ENCODE measurements at regions not wholly inside any gene's neighbourhood (a gene's known extent, or its start where the extent isn't known, plus 50 kb on each side); places are given as distances from the start of the nearest gene placed in this dataset.

DNA sequence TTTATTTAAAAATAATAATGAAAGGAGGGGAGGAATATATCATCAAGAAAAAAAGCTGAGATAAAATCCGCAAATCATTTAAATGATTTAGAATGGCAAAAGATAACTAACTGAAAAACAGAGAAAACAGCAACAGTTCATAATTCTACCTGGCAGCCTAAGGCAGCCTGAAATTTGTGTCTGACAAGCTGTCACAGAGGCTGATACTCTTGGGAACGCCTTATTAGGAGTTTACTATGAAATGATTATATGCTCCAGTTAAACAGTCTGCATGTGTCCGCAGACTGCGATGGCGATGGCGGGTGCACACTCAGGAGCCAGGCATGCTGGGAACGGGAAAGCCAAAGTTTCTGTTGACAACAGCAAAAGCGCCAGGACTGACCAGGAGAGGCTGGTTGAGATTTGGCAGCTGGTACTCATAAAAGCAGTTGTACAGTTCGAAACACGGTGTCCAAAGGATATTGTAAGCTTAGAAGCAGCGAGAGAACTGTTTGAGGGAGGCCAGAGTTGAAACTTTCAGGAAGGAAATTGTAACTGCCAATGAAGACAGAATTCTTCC, 172.9 kb upstream of the MPPED2 start:
- Mint-ChIP-seq H3K9me3 (peaks cover 12% of the 10 kb centered on the region), H3K36me3 (no peaks in the 10 kb centered on the region), H3K4me1 (no peaks in the 10 kb centered on the region), H3K27ac (no peak overlapping the region), H3K4me3 (no peak overlapping the region)
- DNase-seq (ENCODE audit: low spot score in 2 of 2) (no peak), ATAC-seq (no peak)

DNA sequence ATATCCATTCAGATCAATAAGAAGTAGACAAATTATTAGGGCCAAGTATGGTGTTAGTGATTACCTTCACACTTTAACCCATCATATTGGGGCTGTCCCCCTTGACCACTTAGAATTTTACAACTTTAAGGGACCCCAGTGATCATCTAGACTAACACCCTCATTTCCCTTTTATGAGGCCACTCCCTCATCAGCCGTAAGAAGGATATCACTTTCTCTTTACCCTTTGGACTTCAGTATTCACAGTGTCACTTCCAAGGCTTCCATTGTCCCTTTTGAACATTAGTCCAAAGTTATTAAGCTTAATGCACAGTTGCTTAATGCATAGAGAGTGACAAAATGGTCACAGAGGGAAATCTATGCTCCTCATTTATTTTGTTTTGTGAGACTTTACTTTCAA, 172.4 kb upstream of the MPPED2 start:
- DNase-seq (ENCODE audit: low spot score in 2 of 2) (no peak), ATAC-seq (no peak)
- Mint-ChIP-seq H3K4me1 (no peaks in the 10 kb centered on the region), H3K27ac (no peak overlapping the region), H3K9me3 (peaks cover 12% of the 10 kb centered on the region), H3K4me3 (no peak overlapping the region), H3K36me3 (no peaks in the 10 kb centered on the region)

DNA sequence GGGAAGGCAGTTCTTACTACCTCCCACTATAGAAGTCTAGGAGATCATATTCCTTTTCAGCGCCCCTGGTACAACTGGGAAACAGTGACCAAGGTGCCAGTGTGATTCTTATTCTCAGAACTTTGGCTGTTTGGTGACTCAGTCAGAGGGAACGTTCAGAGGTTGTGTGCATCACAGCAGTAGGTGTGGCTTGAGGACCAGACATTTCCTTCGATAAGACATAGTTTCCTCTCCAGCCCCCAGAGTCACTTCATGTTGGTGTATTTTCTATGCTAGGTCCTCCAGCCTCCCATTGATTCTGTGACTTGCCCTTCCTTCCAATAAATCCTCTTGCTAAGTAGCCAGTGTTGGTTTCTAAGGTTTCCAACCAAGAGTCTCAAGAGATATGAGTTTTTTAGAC, 171.9 kb upstream of the MPPED2 start:
- Mint-ChIP-seq H3K36me3 (no peaks in the 10 kb centered on the region), H3K9me3 (peaks cover 12% of the 10 kb centered on the region), H3K4me3 (no peak overlapping the region), H3K27ac (no peak overlapping the region), H3K4me1 (no peaks in the 10 kb centered on the region)
- DNase-seq (ENCODE audit: low spot score in 2 of 2) (no peak), ATAC-seq (peak; percentile 45)

DNA sequence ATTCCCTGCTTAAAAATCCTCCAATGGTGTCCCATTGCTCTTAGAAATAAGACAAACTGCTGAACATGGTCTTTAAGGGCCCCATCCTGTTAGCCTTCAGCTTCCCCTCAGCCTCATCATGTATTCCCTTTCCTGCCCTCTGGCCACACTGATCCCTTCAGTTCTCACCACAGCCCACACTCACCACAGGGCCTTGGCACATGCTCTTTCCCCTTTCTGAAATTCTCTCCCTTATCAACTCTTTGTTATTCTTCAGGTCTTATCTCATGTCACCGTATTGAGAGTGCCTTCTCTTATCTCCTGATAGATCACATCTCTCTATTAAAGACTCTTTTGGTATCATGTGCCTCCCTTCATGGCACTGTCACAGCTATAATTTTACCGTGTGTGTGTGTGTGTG, 167.8 kb upstream of the MPPED2 start:
- no peaks in the 10 kb centered on the region for H3K4me1 Mint-ChIP-seq
- H3K9me3 Mint-ChIP-seq, result peaks cover 6% of the 10 kb centered on the region
- ATAC-seq, result no peak
- no peak for DNase-seq (ENCODE audit: low spot score in 2 of 2)
- no peaks in the 10 kb centered on the region for H3K36me3 Mint-ChIP-seq
- H3K4me3 Mint-ChIP-seq, result no peak overlapping the region
- no peak overlapping the region for H3K27ac Mint-ChIP-seq

DNA sequence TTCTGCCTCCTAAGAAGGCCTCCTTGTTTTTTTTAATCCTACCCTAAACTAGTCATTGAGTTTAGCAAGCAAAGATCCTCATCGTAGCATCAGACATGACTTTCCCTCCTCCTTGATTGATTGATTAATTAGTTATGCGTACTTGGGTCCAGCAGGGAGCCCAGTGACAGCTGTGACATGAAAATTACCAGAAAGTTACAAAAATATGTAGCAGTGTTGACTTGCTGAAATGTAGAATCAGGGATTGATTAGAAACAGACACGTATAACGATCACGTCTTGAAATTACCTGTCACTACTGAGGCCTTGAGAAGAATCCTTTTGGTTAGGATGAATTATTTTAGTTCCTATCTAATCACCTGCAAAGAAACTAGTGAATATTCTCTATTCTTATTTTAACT, 167.4 kb upstream of the MPPED2 start:
- Mint-ChIP-seq H3K4me1 (no peaks in the 10 kb centered on the region), H3K9me3 (peaks cover 6% of the 10 kb centered on the region), H3K4me3 (no peak overlapping the region), H3K27ac (no peak overlapping the region), H3K36me3 (no peaks in the 10 kb centered on the region)
- DNase-seq (ENCODE audit: low spot score in 2 of 2) (no peak), ATAC-seq (no peak)

DNA sequence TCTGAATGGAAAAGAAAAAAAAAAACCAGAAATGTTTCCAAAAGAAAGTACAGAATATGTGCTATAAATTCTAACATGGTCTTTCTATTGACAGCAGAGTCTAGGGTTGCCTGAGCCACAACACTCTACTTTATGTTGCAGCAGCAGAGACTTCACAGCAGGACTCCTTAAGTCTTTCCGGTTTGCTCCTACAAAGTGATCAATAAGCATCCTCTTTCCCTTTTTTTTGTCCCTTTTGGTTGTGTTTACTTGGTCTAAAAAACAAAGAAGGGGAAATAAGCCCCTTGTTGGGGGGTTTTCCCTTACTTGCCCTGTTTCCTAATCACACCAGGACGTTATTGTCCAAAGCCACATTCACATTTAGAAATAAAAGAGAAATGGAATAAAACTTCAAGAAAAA, 163.1 kb upstream of the MPPED2 start:
- Mint-ChIP-seq H3K4me3 (no peak overlapping the region), H3K4me1 (no peaks in the 10 kb centered on the region), H3K9me3 (peaks cover 2% of the 10 kb centered on the region)

DNA sequence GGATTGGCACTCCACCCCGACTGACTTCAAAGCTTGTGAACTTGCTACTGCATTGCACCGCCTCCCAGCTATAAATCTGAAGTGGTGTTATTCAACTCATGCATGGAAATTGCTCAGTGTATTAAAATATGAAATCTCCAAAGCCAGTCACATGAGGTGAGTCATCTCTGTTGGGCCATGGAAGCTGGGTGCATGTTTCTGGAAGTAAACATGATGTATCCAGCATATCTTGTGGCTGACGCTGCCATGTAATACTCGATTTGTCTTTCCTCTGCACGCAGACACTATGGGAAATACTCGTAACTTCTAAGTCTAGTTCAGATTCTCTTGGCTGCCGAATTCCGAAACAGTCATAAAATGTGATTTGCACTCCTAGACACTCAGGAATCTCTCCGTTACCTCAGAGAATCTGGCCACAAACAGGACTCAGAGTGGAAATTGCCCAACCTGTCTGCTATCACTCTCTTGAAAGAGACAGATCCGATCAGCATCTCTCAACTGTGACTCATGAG, 154.9 kb upstream of the MPPED2 start:
- Mint-ChIP-seq H3K9me3 (no peaks in the 10 kb centered on the region), H3K27ac (no peak overlapping the region), H3K4me1 (no peaks in the 10 kb centered on the region), H3K4me3 (no peak overlapping the region), H3K36me3 (no peaks in the 10 kb centered on the region)
- ATAC-seq (no peak), DNase-seq (ENCODE audit: low spot score in 2 of 2) (no peak)

More for the DNA sequence above, 163.1 kb upstream of the MPPED2 start:
- DNase-seq (ENCODE audit: low spot score in 2 of 2) (no peak), ATAC-seq (no peak)
- no peak overlapping the region for H3K27ac Mint-ChIP-seq
- no peaks in the 10 kb centered on the region for H3K36me3 Mint-ChIP-seq

- H3K27ac Mint-ChIP-seq, result no peak overlapping the region
- DNase-seq (ENCODE audit: low spot score in 2 of 2) (no peak), ATAC-seq (no peak)
- no peaks in the 10 kb centered on the region for H3K9me3 Mint-ChIP-seq
- no peak overlapping the region for H3K4me3 Mint-ChIP-seq
- no peaks in the 10 kb centered on the region for H3K4me1 Mint-ChIP-seq
- no peaks in the 10 kb centered on the region for H3K36me3 Mint-ChIP-seq
These were observed 153.9 kb upstream of the MPPED2 start for GRCh38 chr11:30740091-30740490.

- no peaks in the 10 kb centered on the region for H3K4me1 Mint-ChIP-seq
- ATAC-seq, result no peak
These were observed 149.8 kb upstream of the MPPED2 start for GRCh38 chr11:30735946-30736345.

GRCh38 chr11:30733748-30734147, 147.6 kb upstream of the MPPED2 start:
- H3K9me3 Mint-ChIP-seq, result no peaks in the 10 kb centered on the region
- no peak for DNase-seq (ENCODE audit: low spot score in 2 of 2)
- H3K27ac Mint-ChIP-seq, result no peak overlapping the region
- ATAC-seq, result no peak
- no peaks in the 10 kb centered on the region for H3K4me1 Mint-ChIP-seq
- H3K36me3 Mint-ChIP-seq, result no peaks in the 10 kb centered on the region
- H3K4me3 Mint-ChIP-seq, result no peak overlapping the region

More at GRCh38 chr11:30735946-30736345, 149.8 kb upstream of the MPPED2 start:
- DNase-seq (ENCODE audit: low spot score in 2 of 2), result no peak
- H3K36me3 Mint-ChIP-seq, result no peaks in the 10 kb centered on the region
- H3K4me3 Mint-ChIP-seq, result no peak overlapping the region
- no peak overlapping the region for H3K27ac Mint-ChIP-seq
- no peaks in the 10 kb centered on the region for H3K9me3 Mint-ChIP-seq

DNA sequence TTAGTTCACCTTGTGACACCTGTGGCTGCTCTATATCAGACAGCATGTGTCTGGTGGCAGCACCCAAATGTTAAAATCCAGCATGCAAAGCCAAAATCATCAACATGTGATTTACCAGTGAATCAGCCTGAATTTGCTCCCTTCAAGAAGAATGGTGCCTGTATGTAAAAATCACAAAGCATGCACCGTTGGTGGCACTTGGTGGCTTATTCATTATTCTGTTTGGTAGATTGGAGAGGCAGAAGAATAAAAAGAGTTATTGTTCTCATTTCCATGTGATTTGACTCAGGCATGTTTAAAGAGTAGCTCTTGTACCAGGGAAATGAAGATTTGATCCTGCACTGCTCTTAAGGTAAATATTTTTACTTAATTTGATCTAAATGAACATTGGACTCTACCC, 143.9 kb upstream of the MPPED2 start:
- no peaks in the 10 kb centered on the region for H3K36me3 Mint-ChIP-seq
- H3K4me3 Mint-ChIP-seq, result no peak overlapping the region
- DNase-seq (ENCODE audit: low spot score in 2 of 2) (no peak), ATAC-seq (no peak)
- H3K4me1 Mint-ChIP-seq, result no peaks in the 10 kb centered on the region
- no peak overlapping the region for H3K27ac Mint-ChIP-seq
- H3K9me3 Mint-ChIP-seq, result no peaks in the 10 kb centered on the region

- Mint-ChIP-seq H3K9me3 (peaks cover 3% of the 10 kb centered on the region), H3K36me3 (no peaks in the 10 kb centered on the region), H3K4me1 (no peaks in the 10 kb centered on the region), H3K4me3 (no peak overlapping the region), H3K27ac (no peak overlapping the region)
- ATAC-seq (no peak), DNase-seq (ENCODE audit: low spot score in 2 of 2) (no peak)
These were observed 143.1 kb upstream of the MPPED2 start for GRCh38 chr11:30729187-30729713.

DNA sequence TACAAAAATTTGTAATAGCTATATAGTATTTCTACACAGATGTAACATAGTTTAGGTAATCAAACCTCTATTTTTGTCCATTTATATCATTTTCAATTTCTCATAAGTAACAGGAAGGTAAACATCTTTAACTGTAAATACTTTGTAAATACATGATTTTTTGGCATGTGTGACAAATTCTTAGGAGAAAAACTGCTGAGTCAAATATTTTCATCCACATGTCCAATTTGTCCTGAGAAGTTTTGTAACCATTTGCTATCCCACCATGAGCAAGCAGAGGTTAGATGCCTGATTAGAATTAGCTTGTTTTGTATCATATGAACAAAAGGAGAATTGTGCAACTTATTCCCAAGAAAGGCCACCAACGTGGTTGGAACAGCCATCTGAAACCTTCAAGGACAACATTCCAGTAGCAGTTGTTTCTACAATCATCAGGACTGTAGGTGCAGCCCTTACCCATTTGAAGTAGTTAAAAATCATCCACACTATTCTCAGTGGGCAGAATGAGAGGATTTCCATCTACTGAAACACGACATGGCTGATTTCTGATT, 139.6 kb upstream of the MPPED2 start:
- no peaks in the 10 kb centered on the region for H3K4me1 Mint-ChIP-seq
- no peak overlapping the region for H3K27ac Mint-ChIP-seq
- no peak overlapping the region for H3K4me3 Mint-ChIP-seq
- ATAC-seq, result no peak
- DNase-seq (ENCODE audit: low spot score in 2 of 2), result no peak
- no peaks in the 10 kb centered on the region for H3K36me3 Mint-ChIP-seq
- peaks cover 6% of the 10 kb centered on the region for H3K9me3 Mint-ChIP-seq

- DNase-seq (ENCODE audit: low spot score in 2 of 2) (no peak), ATAC-seq (no peak)
- Mint-ChIP-seq H3K4me3 (no peak overlapping the region), H3K36me3 (no peaks in the 10 kb centered on the region), H3K4me1 (no peaks in the 10 kb centered on the region), H3K27ac (no peak overlapping the region), H3K9me3 (peaks cover 6% of the 10 kb centered on the region)
These were observed 138.1 kb upstream of the MPPED2 start for GRCh38 chr11:30724274-30724673.

GRCh38 chr11:30719371-30719770, 133.2 kb upstream of the MPPED2 start:
- Mint-ChIP-seq H3K9me3 (peaks cover 3% of the 10 kb centered on the region), H3K27ac (no peak overlapping the region), H3K36me3 (no peaks in the 10 kb centered on the region), H3K4me3 (no peak overlapping the region), H3K4me1 (no peaks in the 10 kb centered on the region)
- DNase-seq (ENCODE audit: low spot score in 2 of 2) (no peak), ATAC-seq (no peak)

- no peak overlapping the region for H3K4me3 Mint-ChIP-seq
- no peaks in the 10 kb centered on the region for H3K4me1 Mint-ChIP-seq
- no peak for DNase-seq (ENCODE audit: low spot score in 2 of 2)
- no peaks in the 10 kb centered on the region for H3K36me3 Mint-ChIP-seq
- ATAC-seq, result no peak
- no peaks in the 10 kb centered on the region for H3K9me3 Mint-ChIP-seq
- H3K27ac Mint-ChIP-seq, result no peak overlapping the region
These were observed 131.5 kb upstream of the MPPED2 start for GRCh38 chr11:30717641-30718040.

Data from stimulated activated effector memory CD8-positive, alpha-beta T cell treated with anti-CD3 and anti-CD28 coated beads, Interleukin-12 subunit alpha, Interleukin-12 subunit beta, amount 100 ng/mL, for 72 hours (primary cell).